HuH-7 (cell line): ENCODE measurements at regions not wholly inside any gene's neighbourhood (a gene's known extent, or its start where the extent isn't known, plus 50 kb on each side); places are given as distances from the start of the nearest gene placed in this dataset.

Experiments
- DNase-seq: peaks from one replicate; pipeline ENCODE4 v3.0.0; 2011; ENCODE audit warnings: low spot score

- DNase-seq, result no peak
These were observed 243.2 kb downstream of the PTBP2 start for GRCh38 chr1:96964761-96965160.

- DNase-seq, result peak; percentile 40
These were observed 245.1 kb downstream of the PTBP2 start for GRCh38 chr1:96966536-96967138.

DNA sequence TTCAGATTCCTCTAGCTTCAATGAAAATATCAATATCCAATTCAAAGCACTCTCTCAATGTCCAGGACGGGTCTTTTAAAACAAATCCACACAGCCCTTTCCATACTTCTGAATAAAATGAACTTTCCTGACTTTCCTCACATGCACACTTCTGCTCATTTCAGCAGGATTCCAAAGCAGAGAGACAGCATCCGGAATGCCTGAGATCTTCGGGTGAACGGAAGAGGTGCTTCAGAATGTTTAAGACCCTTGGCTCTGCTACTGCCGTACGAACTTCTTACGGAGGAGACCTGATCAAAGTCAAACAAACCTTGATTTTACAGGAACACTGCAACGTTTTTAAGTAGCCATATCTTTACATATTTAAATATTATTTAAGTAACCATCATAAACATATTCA lies 245.7 kb downstream of the PTBP2 start:
- no peak for DNase-seq

GRCh38 chr1:96968541-96968940 lies 247.0 kb downstream of the PTBP2 start:
- no peak for DNase-seq

- DNase-seq, result no peak
These were observed 247.4 kb downstream of the PTBP2 start for GRCh38 chr1:96968983-96969382.

DNA sequence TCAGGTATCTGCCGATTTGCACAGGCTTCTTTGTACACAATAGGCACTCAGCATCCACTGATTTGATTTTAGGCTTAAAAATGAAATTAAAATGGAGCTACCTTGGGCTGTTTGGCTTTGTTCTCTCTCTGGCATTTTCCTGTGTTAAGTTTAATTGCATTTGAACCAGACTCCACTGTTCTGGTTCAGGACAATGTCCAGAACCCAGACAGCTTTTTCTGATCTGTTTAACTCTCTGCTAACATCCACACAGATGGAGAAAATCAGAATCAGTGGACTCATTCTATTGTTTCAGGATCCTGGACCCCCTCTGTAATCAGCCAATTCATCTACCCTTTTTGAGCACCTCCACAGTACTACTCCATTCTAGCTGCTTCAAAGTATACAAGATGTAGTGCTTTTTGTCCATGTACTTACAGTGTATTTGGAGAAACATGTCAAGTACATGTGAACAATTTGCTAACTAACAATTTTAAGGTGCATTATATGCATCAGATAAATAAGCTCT lies 248.1 kb downstream of the PTBP2 start:
- DNase-seq, result no peak

DNA sequence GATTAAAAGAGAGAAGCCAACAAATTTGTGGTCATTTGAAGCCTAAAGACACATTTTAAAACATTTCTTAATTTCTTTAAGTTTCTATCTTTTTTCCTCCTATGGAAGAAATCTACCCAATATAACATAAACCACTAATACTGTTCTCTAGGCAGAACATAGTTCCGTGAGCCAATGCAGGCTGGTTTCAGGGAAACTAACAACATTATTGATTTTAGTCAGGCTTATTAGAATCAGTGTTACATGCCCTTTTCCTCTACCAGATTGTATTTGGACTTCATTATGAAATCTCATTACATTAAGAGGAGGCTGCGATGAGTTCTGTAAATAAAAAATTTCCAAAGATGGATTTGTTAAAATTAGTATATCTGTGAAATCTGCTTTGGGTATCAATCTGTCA lies 249.9 kb downstream of the PTBP2 start:
- DNase-seq, result no peak

DNA sequence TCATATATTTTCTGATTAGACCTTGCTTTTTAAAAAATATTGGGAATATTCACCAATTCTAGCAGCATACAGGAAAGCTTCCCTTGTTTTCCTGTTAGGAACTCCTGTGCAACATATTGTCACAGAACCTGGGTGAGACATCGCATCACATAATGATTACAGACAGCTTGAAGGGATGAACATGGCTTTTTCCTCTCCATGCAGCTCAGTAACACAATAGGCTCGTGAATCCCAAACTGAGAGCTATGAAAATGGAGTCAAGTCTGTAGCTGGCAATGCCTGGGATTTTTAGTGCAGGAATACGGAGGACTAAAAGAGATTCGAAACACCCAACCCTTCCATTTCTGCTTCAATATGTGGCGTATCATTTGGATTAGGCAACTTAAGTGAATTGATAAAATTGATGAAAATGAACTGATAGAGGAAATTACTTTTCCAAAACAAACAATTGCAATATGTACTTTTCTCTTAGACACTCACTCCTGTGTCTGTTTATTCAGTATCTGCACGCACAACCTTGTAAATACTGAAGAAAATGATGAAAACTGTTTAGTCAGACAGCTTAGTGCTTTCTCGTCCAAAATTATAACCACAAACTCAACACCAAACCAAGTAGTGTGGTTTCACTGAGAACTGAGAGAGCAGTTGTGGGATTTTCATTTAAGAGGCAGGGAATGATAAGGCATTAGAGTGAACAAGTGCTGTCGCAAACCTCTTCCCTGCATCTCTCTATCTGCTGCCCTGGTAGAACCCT lies 250.4 kb downstream of the PTBP2 start:
- DNase-seq, result peak; percentile 10

GRCh38 chr1:96973605-96974004 lies 252.0 kb downstream of the PTBP2 start:
- DNase-seq, result no peak

- no peak for DNase-seq
These were observed 256.9 kb downstream of the PTBP2 start for GRCh38 chr1:96978444-96978843.

- DNase-seq, result no peak
These were observed 257.3 kb downstream of the PTBP2 start for GRCh38 chr1:96978901-96979300.

DNA sequence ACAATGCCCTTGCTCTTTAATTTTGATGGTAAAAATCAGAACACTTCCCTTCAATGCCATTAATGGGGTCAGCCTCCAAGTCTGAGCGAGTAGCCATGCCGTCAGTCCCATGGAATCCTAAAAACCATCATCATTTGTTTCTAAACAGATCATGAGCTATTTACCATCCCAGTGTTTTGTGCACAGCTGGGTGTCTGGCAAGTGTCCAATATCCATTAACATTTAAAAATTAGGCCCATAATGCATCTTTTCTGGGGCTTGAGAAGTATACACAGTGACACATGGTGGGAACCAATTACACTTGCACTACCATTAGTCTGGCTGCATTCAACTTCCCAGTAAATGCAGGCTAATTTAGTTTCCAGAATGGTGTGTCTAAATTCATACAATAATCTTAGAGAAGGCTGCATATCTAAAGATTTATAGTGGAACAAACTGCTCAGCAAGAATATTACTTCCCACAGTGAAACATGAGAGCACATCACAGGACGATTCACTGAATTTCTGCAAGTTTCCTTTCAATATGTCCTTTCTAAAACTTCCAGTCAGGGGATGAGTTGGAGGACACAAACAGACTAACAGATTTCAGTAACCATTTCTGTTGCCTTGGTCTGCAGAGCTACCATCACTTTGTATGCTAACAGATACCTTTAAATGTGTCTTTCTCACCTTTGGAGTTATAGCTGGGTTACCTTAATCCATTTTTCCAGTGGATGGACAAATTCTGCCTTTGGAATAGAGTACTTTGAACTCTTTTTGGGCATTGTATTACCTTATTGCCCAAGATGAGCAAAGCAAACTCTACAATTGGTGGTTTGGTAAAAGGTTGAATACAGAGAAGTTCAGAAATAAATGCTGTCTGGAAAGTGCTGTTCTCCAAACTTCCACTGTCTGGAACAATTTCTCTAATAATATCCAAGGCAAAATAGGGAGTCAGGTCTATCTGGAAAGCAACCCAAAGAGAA lies 258.0 kb downstream of the PTBP2 start:
- DNase-seq, result no peak

DNA sequence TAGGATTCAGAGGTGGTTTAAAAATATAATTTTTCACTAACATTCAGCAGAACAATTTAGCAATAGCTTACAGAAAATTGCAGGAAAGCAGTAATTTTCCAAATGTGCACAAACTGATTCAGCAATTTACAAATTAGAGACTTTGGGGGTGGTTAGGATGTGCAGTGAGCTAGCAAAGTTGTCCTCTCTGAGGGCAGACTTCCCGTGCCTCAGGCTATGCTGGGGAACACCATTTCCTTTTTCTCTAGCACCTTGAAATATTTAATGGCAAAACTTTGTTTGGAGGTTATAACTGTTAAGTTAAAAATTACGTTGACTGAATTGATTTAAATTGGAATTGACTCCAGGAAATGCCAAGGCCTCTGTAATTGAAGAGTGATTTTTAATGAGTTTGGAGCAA lies 258.9 kb downstream of the PTBP2 start:
- DNase-seq, result no peak

DNA sequence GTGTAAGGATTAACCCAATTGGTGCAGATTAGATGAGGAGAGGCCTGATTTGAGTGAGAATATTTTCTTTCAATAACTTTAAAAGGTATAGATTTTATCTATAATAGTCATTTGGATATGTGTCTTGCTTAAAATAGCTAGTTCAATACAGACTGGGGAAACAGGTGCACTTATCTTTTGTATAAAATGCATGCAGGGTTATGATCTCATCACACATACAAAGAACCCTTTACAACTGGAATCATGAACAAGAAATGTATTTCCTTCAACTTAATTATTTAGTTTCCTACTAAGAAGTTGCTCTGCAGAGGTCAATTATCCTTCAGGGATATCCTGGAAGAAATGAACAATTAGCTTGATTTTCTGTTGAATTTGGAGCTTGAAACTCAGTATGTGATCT lies 259.6 kb downstream of the PTBP2 start:
- no peak for DNase-seq

DNA sequence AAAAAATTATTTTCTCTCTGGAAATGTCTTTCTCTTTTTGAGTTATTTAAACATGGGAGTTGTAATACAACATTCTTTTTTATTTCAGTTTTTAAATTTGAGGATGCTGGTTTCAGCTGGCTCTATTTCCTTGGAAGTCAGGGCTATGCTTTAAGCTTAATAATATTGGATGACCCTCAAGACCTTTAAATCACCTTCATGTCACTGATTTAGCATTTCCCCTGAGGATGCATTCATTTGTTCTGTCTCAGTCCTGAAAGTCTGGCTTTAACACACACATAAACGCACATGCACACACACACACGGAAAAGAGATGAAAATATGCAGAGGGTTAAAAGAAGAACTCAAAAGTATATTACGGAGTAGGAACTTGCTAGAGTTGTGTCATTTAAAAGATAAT lies 260.5 kb downstream of the PTBP2 start:
- DNase-seq, result no peak

GRCh38 chr1:96983866-96984265 lies 262.3 kb downstream of the PTBP2 start:
- no peak for DNase-seq

DNA sequence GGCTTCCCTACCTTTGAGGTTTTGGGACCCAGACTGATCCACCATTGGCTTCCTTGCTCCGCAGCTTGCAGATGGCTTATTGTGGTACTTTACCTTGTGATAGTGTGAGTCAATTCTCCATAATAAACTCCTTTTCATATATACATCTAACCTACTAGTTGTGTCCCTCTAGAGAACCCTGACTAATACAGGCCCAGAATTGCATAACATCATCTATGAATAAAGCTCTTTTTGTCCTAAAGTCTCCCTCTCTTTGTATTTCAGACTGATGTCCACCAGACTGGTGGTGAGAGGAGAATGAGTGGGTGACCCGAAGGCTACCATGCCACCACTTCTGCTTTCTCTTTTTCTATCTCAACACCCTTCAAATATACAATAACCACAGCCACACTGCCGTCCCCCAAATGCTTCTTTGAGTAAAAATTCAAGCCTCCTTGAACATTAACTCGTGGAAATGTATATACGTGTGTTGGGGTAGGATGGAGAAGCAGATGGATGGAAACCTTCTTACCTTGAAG lies 265.7 kb downstream of the PTBP2 start:
- DNase-seq, result no peak

- DNase-seq, result no peak
These were observed 267.7 kb downstream of the PTBP2 start for GRCh38 chr1:96989302-96989701.

GRCh38 chr1:96990136-96990535 lies 268.6 kb downstream of the PTBP2 start:
- DNase-seq, result no peak

- no peak for DNase-seq
These were observed 269.7 kb downstream of the PTBP2 start for GRCh38 chr1:96991261-96991660.

GRCh38 chr1:96992871-96993270 lies 271.3 kb downstream of the PTBP2 start:
- no peak for DNase-seq

GRCh38 chr1:96995351-96995750 lies 273.8 kb downstream of the PTBP2 start:
- no peak for DNase-seq
